Neuronal stem cell (in vitro differentiated cells): ENCODE measurements at regions not wholly inside any gene's neighbourhood (a gene's known extent, or its start where the extent isn't known, plus 50 kb on each side); places are given as distances from the start of the nearest gene placed in this dataset.
"Not testable (repeated sequence)": the region's sequence is repeated elsewhere in the genome, so short reads cannot be mapped to it uniquely, and the experiment has no call there.

Source experiments
- DNase-seq: peaks from one replicate; pipeline ENCODE4 v3.0.0-alpha.2; 2013; ENCODE audit warnings: low spot score
- H2AFZ ChIP-seq: one replicate; pipeline ENCODE4 v1.6.1; 2013; ENCODE audit warnings: mild to moderate bottlenecking, low read length, inconsistent platforms
- H2AK5ac ChIP-seq: 2 replicates; pipeline ENCODE4 v1.6.1; 2013; ENCODE audit warnings: low read depth, mild to moderate bottlenecking, inconsistent platforms, low read length, moderate library complexity, mixed read lengths
- H2BK120ac ChIP-seq: 2 replicates; pipeline ENCODE4 v1.6.1; 2013; ENCODE audit warnings: low read depth, mild to moderate bottlenecking, inconsistent platforms, low read length, moderate library complexity, mixed read lengths
- H2BK12ac ChIP-seq: one replicate; pipeline ENCODE4 v1.6.1; 2013; ENCODE audit warnings: low read length, inconsistent platforms
- H2BK15ac ChIP-seq: 2 replicates; pipeline ENCODE4 v1.6.1; 2013; ENCODE audit warnings: mild to moderate bottlenecking, low read length, inconsistent platforms, mixed read lengths
- H2BK5ac ChIP-seq: one replicate; pipeline ENCODE4 v1.6.1; 2013; ENCODE audit warnings: inconsistent platforms, mild to moderate bottlenecking, low read length, moderate library complexity
- H3K14ac ChIP-seq: one replicate; pipeline ENCODE4 v1.6.1; 2013; ENCODE audit warnings: low read length, inconsistent platforms
- H3K18ac ChIP-seq: 2 replicates; pipeline ENCODE4 v1.6.1; 2013; ENCODE audit warnings: low read length, inconsistent platforms
- H3K23ac ChIP-seq: 2 replicates; pipeline ENCODE4 v1.6.1; 2013; ENCODE audit warnings: low read depth, mild to moderate bottlenecking, mixed read lengths, low read length, inconsistent platforms; ENCODE audit not compliant: poor library complexity
- H3K27ac ChIP-seq: replicated peaks from 3 replicates; pipeline ENCODE4 v1.5.1; 2013; ENCODE audit warnings: low read length, inconsistent platforms
- H3K27me3 ChIP-seq, 3 experiments: 2 replicates each; pipeline ENCODE4 v1.6.1; 2013; ENCODE audit warnings: low read length in 3 of 3, mild to moderate bottlenecking in 2 of 3, inconsistent platforms in 1 of 3, low read depth in 1 of 3, mixed read lengths in 1 of 3, moderate library complexity in 1 of 3; ENCODE audit not compliant: control insufficient read depth in 3 of 3, insufficient read depth in 3 of 3
- H3K36me3 ChIP-seq, 2 donors: replicated peaks in 1 of 2; 2 replicates each; pipeline ENCODE4 v1.6.1; 2013; ENCODE audit warnings: low read length in 2 of 2; ENCODE audit not compliant: control insufficient read depth in 2 of 2, insufficient read depth in 2 of 2
- H3K4ac ChIP-seq: 2 replicates; pipeline ENCODE4 v1.6.1; 2013; ENCODE audit warnings: inconsistent platforms, mild to moderate bottlenecking, low read length, moderate library complexity
- H3K4me1 ChIP-seq, 2 donors: 1 replicate in 1 of 2; 2 replicates in 1 of 2; pipeline ENCODE4 v1.6.1; 2013; ENCODE audit warnings: low read length in 2 of 2, low read depth in 1 of 2; ENCODE audit not compliant: control insufficient read depth in 2 of 2, insufficient read depth in 1 of 2
- H3K4me2 ChIP-seq: one replicate; pipeline ENCODE4 v1.6.1; 2013; ENCODE audit warnings: mild to moderate bottlenecking, low read length, inconsistent platforms; ENCODE audit not compliant: insufficient read depth, poor library complexity, severe bottlenecking
- H3K4me3 ChIP-seq, 2 donors: 2 replicates each; pipeline ENCODE4 v1.5.1; 2013; ENCODE audit warnings: low read length in 2 of 2, mild to moderate bottlenecking in 2 of 2, inconsistent platforms in 1 of 2, moderate library complexity in 1 of 2
- H3K79me1 ChIP-seq: one replicate; pipeline ENCODE4 v1.6.1; 2013; ENCODE audit warnings: low read depth, mild to moderate bottlenecking, inconsistent platforms, low read length, moderate library complexity
- H3K9ac ChIP-seq: one replicate; pipeline ENCODE4 v1.6.1; 2013; ENCODE audit warnings: mild to moderate bottlenecking, low read depth, low read length, inconsistent platforms; ENCODE audit not compliant: poor library complexity
- H3K9me3 ChIP-seq, 2 donors: replicated peaks in 1 of 2; 2 replicates each; pipeline versions ENCODE3 to v1.6.1; 2013; ENCODE audit warnings: low read length in 2 of 2, mild to moderate bottlenecking in 2 of 2, inconsistent platforms in 1 of 2, low read depth in 1 of 2, mixed read lengths in 1 of 2, moderate library complexity in 1 of 2; ENCODE audit not compliant: control insufficient read depth in 2 of 2, insufficient read depth in 1 of 2
- H4K8ac ChIP-seq: one replicate; pipeline ENCODE4 v1.6.1; 2013; ENCODE audit warnings: low read depth, mild to moderate bottlenecking, inconsistent platforms, low read length, moderate library complexity
- H4K91ac ChIP-seq: one replicate; pipeline ENCODE4 v1.6.1; 2013; ENCODE audit warnings: low read length, low read depth, mild to moderate bottlenecking, inconsistent platforms; ENCODE audit not compliant: poor library complexity
- WGBS, 2 donors: extraction: QIAGEN DNeasy Blood & Tissue Kit; methylation state at CpG; one replicate each; pipeline ENCODE4 v1.1.7; 2013; ENCODE audit warnings: missing lambda C conversion rate in 2 of 2, mixed read lengths in 1 of 2; ENCODE audit not compliant: insufficient read length in 2 of 2, insufficient replicate concordance in 1 of 2; ENCODE audit errors: extremely low coverage in 2 of 2; 5-methylcytosine and 5-hydroxymethylcytosine counted together

GRCh38 chr9:75360252-75360651 lies 271.9 kb downstream of the OSTF1 start:
- H3K9ac ChIP-seq = no peak overlapping the region
- H2BK12ac ChIP-seq = no peak overlapping the region
- H3K4me3 ChIP-seq = no peak overlapping the region
- H2AFZ ChIP-seq = no peak overlapping the region
- H3K9me3 ChIP-seq = no peaks in the 10 kb centered on the region
- no peak overlapping the region for H3K27ac ChIP-seq
- no peak overlapping the region for H3K4me2 ChIP-seq
- no peak overlapping the region for H2BK5ac ChIP-seq
- H3K18ac ChIP-seq = no peak overlapping the region
- H4K8ac ChIP-seq = no peak overlapping the region
- no peak overlapping the region for H2AK5ac ChIP-seq
- no peak overlapping the region for H3K14ac ChIP-seq
- no peak overlapping the region for H2BK15ac ChIP-seq
- no peak for DNase-seq
- no peaks in the 10 kb centered on the region for H3K4me1 ChIP-seq
- H3K36me3 ChIP-seq = no peaks in the 10 kb centered on the region
- H3K27me3 ChIP-seq = no peaks in the 10 kb centered on the region
- no peaks in the 10 kb centered on the region for H3K79me1 ChIP-seq
- H3K4ac ChIP-seq = no peak overlapping the region
- no peak overlapping the region for H4K91ac ChIP-seq
- no peak overlapping the region for H2BK120ac ChIP-seq
- no CpG with 5 or more reads among the region's 3 CpGs for WGBS, 2 donors
- H3K23ac ChIP-seq = no peak overlapping the region

DNA sequence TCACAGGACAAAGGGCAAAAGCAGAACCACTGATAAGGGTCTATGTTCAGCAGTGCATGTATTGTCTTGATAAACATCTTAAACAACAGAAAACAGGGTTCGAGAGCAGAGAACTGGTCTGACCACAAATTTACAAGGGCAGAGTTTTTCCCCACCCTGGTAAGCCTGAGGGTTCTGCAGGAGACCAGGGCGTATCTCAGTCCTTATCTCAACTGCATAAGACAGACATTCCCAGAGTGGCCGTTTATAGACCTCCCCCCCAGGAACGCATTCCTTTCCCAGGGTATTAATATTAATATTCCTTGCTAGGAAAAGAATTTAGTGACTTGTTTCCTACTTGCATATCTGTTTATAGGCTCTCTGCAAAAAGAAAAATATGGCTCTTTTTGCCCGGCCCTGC lies 274.1 kb downstream of the OSTF1 start:
- not testable (repeated sequence) for H3K4ac ChIP-seq, DNase-seq, H4K8ac ChIP-seq, H3K9me3 ChIP-seq, H3K4me1 ChIP-seq, H3K79me1 ChIP-seq, H2BK12ac ChIP-seq, H3K4me2 ChIP-seq, H4K91ac ChIP-seq, H3K23ac ChIP-seq, H3K27ac ChIP-seq, H3K9ac ChIP-seq, H3K14ac ChIP-seq, H2BK120ac ChIP-seq, H2AK5ac ChIP-seq, H2AFZ ChIP-seq, H3K36me3 ChIP-seq, H3K18ac ChIP-seq, H2BK5ac ChIP-seq, H3K4me3 ChIP-seq, H3K27me3 ChIP-seq, H2BK15ac ChIP-seq
- no CpG with 5 or more reads among the region's 5 CpGs for WGBS, 2 donors

DNA sequence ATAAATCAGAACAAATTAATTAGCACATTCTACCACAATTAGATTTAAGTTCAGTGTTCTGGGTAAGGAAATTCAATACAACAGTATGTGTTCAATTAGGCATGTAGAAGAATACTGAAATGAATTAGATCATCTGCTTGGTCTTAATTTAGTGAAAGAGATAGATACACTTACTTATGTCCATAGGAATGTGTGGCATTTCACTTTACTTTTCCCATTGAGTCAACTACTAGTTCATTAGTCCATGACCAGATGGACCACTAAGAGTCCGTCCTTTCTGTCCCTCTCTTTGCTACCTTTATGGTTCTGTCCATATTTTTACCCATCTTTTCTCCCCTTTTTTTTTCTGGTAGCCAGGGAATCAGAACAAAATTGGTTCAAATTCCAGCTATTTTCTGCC lies 276.9 kb downstream of the OSTF1 start:
- Histone ChIP-seq H2BK12ac (no peak overlapping the region), H3K4me3 (no peak overlapping the region), H2AK5ac (no peak overlapping the region), H2BK15ac (no peak overlapping the region), H3K4me2 (no peak overlapping the region), H4K8ac (no peak overlapping the region), H4K91ac (no peak overlapping the region), H3K14ac (no peak overlapping the region), H3K27me3 (no peaks in the 10 kb centered on the region), H3K4ac (no peak overlapping the region), H3K4me1 (no peaks in the 10 kb centered on the region), H3K79me1 (no peaks in the 10 kb centered on the region), H3K9ac (no peak overlapping the region), H2BK5ac (no peak overlapping the region), H2AFZ (no peak overlapping the region), H3K18ac (no peak overlapping the region), H3K36me3 (no peaks in the 10 kb centered on the region), H3K9me3 (no peaks in the 10 kb centered on the region), H3K23ac (no peak overlapping the region), H3K27ac (no peak overlapping the region), H2BK120ac (no peak overlapping the region)
- WGBS, 2 donors = no CpG with 5 or more reads among the region's 1 CpG
- DNase-seq = no peak

- no peak overlapping the region for H3K4ac ChIP-seq
- no peak overlapping the region for H2BK15ac ChIP-seq
- no peak overlapping the region for H3K9ac ChIP-seq
- no peaks in the 10 kb centered on the region for H3K4me1 ChIP-seq
- H4K8ac ChIP-seq = no peak overlapping the region
- H3K14ac ChIP-seq = no peak overlapping the region
- H2BK12ac ChIP-seq = no peak overlapping the region
- no peak overlapping the region for H3K23ac ChIP-seq
- no CpG with 5 or more reads among the region's 5 CpGs for WGBS, 2 donors
- no peaks in the 10 kb centered on the region for H3K9me3 ChIP-seq
- no peak overlapping the region for H2BK120ac ChIP-seq
- H3K27me3 ChIP-seq = no peaks in the 10 kb centered on the region
- no peak overlapping the region for H3K18ac ChIP-seq
- no peak overlapping the region for H3K4me3 ChIP-seq
- H2BK5ac ChIP-seq = no peak overlapping the region
- no peak for DNase-seq
- no peak overlapping the region for H2AK5ac ChIP-seq
- no peaks in the 10 kb centered on the region for H3K79me1 ChIP-seq
- no peak overlapping the region for H2AFZ ChIP-seq
- H4K91ac ChIP-seq = no peak overlapping the region
- H3K27ac ChIP-seq = no peak overlapping the region
- no peak overlapping the region for H3K4me2 ChIP-seq
- no peaks in the 10 kb centered on the region for H3K36me3 ChIP-seq
Observed at GRCh38 chr9:75369989-75370388, 281.7 kb downstream of the OSTF1 start.
